Loucy (cell line): ENCODE measurements at regions not wholly inside any gene's neighbourhood (a gene's known extent, or its start where the extent isn't known, plus 50 kb on each side); places are given as distances from the start of the nearest gene placed in this dataset.

Experiments
- EZH2phosphoT487 ChIP-seq: fragments of 200-600 bp; IDR thresholded peaks from 2 replicates; pipeline ENCODE4 v1.6.1; 2018; ENCODE audit warnings: antibody characterized with exemption, mild to moderate bottlenecking, moderate library complexity, borderline replicate concordance
- TF ChIP-seq, protein P1 (sequence below): fragments of 200-600 bp; sonication (generic); conservative IDR thresholded peaks from 2 replicates; pipeline ENCODE4 v1.5.1; 2014; ENCODE audit warnings: mild to moderate bottlenecking, antibody characterized with exemption, low read length

- TF ChIP-seq, protein P1, sequence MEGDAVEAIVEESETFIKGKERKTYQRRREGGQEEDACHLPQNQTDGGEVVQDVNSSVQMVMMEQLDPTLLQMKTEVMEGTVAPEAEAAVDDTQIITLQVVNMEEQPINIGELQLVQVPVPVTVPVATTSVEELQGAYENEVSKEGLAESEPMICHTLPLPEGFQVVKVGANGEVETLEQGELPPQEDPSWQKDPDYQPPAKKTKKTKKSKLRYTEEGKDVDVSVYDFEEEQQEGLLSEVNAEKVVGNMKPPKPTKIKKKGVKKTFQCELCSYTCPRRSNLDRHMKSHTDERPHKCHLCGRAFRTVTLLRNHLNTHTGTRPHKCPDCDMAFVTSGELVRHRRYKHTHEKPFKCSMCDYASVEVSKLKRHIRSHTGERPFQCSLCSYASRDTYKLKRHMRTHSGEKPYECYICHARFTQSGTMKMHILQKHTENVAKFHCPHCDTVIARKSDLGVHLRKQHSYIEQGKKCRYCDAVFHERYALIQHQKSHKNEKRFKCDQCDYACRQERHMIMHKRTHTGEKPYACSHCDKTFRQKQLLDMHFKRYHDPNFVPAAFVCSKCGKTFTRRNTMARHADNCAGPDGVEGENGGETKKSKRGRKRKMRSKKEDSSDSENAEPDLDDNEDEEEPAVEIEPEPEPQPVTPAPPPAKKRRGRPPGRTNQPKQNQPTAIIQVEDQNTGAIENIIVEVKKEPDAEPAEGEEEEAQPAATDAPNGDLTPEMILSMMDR = no peak
- no peak for TF ChIP-seq EZH2phosphoT487
Measured at GRCh38 chr7:24010495-24010894, 273.5 kb upstream of the NPY start.
